ENCODE measurements at regions not wholly inside any gene's neighbourhood (a gene's known extent, or its start where the extent isn't known, plus 50 kb on each side); places are given as distances from the start of the nearest gene placed in this dataset.

GRCh38 chr1:42046761-42047507 lies 106.3 kb upstream of the GUCA2B start:
- Histone ChIP-seq H3K79me2 (ENCODE audit: insufficient read depth, low read length) (no peaks in the 10 kb centered on the region), H3K9ac (ENCODE audit: insufficient read depth, low read length, poor library complexity, severe bottlenecking) (no peak overlapping the region)
- no peak for DNase-seq

GRCh38 chr1:42044346-42044745 lies 108.9 kb upstream of the GUCA2B start:
- Mint-ChIP-seq H3K27ac (no peak overlapping the region), H3K36me3 (no peaks in the 10 kb centered on the region)
- 83% methylated on average over 1 of the region's 3 CpGs for WGBS (ENCODE audit: insufficient coverage)

More at GRCh38 chr1:42046761-42047507, 106.3 kb upstream of the GUCA2B start:
- Histone ChIP-seq H2AFZ (ENCODE audit: insufficient read depth, low read depth, low read length, poor library complexity, severe bottlenecking) (no peak overlapping the region), H4K20me1 (ENCODE audit: insufficient read depth, low read length) (no peaks in the 10 kb centered on the region), H3K27ac (ENCODE audit: low read depth in 1 of 2, low read length in 2 of 2) (no peak overlapping the region), H3K4me2 (replicated peaks; ENCODE audit: extremely low read depth, low read length, poor library complexity, severe bottlenecking) (no peak overlapping the region), H3K4me1 (ENCODE audit: control insufficient read depth in 1 of 2, insufficient read depth in 2 of 2, low read length in 2 of 2) (no peaks in the 10 kb centered on the region), H3K36me3 (replicated peaks in 1 of 2; ENCODE audit: control insufficient read depth in 1 of 2, insufficient read depth in 2 of 2, low read length in 2 of 2) (no peaks in the 10 kb centered on the region), H3K9me3 (replicated peaks in 1 of 2; ENCODE audit: control insufficient read depth in 1 of 2, insufficient read depth in 1 of 2, low read length in 2 of 2) (no peaks in the 10 kb centered on the region), H3K4me3 (replicated peaks in 1 of 3; ENCODE audit: low read depth in 2 of 3, low read length in 3 of 3) (no peak overlapping the region), H3K27me3 (ENCODE audit: control insufficient read depth in 2 of 2, insufficient read depth in 2 of 2, low read length in 2 of 2) (no peaks in the 10 kb centered on the region)
- Mint-ChIP-seq H3K36me3 (no peaks in the 10 kb centered on the region), H3K4me1 (no peaks in the 10 kb centered on the region), H3K4me3 (no peak overlapping the region), H3K27me3 (ENCODE audit: low read depth in 3 of 3) (peaks cover 2 to 9% (median 6%) of the 10 kb centered on the region in 3 donors), H3K27ac (no peak overlapping the region), H3K9me3 (peaks cover 0 to 2% (median 0%) of the 10 kb centered on the region in 7 donors)
- TF ChIP-seq CTCF (IDR thresholded peaks at IDR 0.05) = no peak
- intact Hi-C loops (cut with micrococcal nuclease) = no loop called here
- WGBS (ENCODE audit: insufficient coverage) = 75% methylated on average over 2 of the region's 4 CpGs

More at GRCh38 chr1:42044346-42044745, 108.9 kb upstream of the GUCA2B start:
- intact Hi-C loops (cut with micrococcal nuclease) = no loop called here
- no peak overlapping the region for H3K9ac ChIP-seq (ENCODE audit: insufficient read depth, low read length, poor library complexity, severe bottlenecking)
- no peak overlapping the region for H3K27ac ChIP-seq (ENCODE audit: low read depth in 1 of 2, low read length in 2 of 2)
- no peak overlapping the region for H3K4me3 ChIP-seq (replicated peaks in 1 of 3; ENCODE audit: low read depth in 2 of 3, low read length in 3 of 3)
- DNase-seq = no peak
- no peaks in the 10 kb centered on the region for H3K27me3 ChIP-seq (ENCODE audit: control insufficient read depth in 2 of 2, insufficient read depth in 2 of 2, low read length in 2 of 2)
- no peak overlapping the region for H2AFZ ChIP-seq (ENCODE audit: insufficient read depth, low read depth, low read length, poor library complexity, severe bottlenecking)
- no peak overlapping the region for H3K4me2 ChIP-seq (replicated peaks; ENCODE audit: extremely low read depth, low read length, poor library complexity, severe bottlenecking)
- TF ChIP-seq CTCF (IDR thresholded peaks at IDR 0.05) = no peak
- no peaks in the 10 kb centered on the region for H3K4me1 ChIP-seq (ENCODE audit: control insufficient read depth in 1 of 2, insufficient read depth in 2 of 2, low read length in 2 of 2)
- H3K27me3 Mint-ChIP-seq (ENCODE audit: low read depth in 3 of 3) = peaks cover 0 to 6% (median 5%) of the 10 kb centered on the region in 3 donors
- no peak overlapping the region for H3K4me3 Mint-ChIP-seq
- H4K20me1 ChIP-seq (ENCODE audit: insufficient read depth, low read length) = no peaks in the 10 kb centered on the region
- H3K79me2 ChIP-seq (ENCODE audit: insufficient read depth, low read length) = no peaks in the 10 kb centered on the region
- no peaks in the 10 kb centered on the region for H3K9me3 ChIP-seq (replicated peaks in 1 of 2; ENCODE audit: control insufficient read depth in 1 of 2, insufficient read depth in 1 of 2, low read length in 2 of 2)
- H3K36me3 ChIP-seq (replicated peaks in 1 of 2; ENCODE audit: control insufficient read depth in 1 of 2, insufficient read depth in 2 of 2, low read length in 2 of 2) = no peaks in the 10 kb centered on the region
- no peaks in the 10 kb centered on the region for H3K4me1 Mint-ChIP-seq
- peaks cover 0 to 1% (median 0%) of the 10 kb centered on the region in 7 donors for H3K9me3 Mint-ChIP-seq

Data from CD14-positive monocyte (primary cell).